HepG2 (cell line): ENCODE measurements at regions not wholly inside any gene's neighbourhood (a gene's known extent, or its start where the extent isn't known, plus 50 kb on each side); places are given as distances from the start of the nearest gene placed in this dataset.

Experiments
- BHLHE40 ChIP-seq: IDR thresholded peaks from 2 replicates; pipeline ENCODE4 v1.6.1; 2011; ENCODE audit warnings: low read length, improper control_type of control experiment
- GTF3A ChIP-seq: sonication (generic); formaldehyde crosslinking; conservative IDR thresholded peaks from 2 replicates; pipeline ENCODE4 v1.4.0; 2020; ENCODE audit warnings: mild to moderate bottlenecking, missing genetic modification reagents
- HNF4A ChIP-seq: sonication (generic); formaldehyde crosslinking; IDR thresholded peaks from 2 replicates; pipeline ENCODE4 v1.4.0; 2020; ENCODE audit warnings: missing genetic modification reagents
- KIAA2018 ChIP-seq: sonication (generic); formaldehyde crosslinking; IDR thresholded peaks from 2 replicates; pipeline ENCODE4 v1.5.0; 2020; ENCODE audit warnings: mild to moderate bottlenecking, missing genetic modification reagents, borderline replicate concordance
- MAX ChIP-seq: IDR thresholded peaks from 2 replicates; pipeline ENCODE4 v1.6.1; 2012; ENCODE audit warnings: inconsistent platforms
- PAWR ChIP-seq: sonication (generic); formaldehyde crosslinking; IDR thresholded peaks from 2 replicates; pipeline ENCODE4 v1.4.0; 2020; ENCODE audit warnings: missing genetic modification reagents, mild to moderate bottlenecking, borderline replicate concordance
- TAF15 ChIP-seq: fragments of 200-400 bp; formaldehyde crosslinking; IDR thresholded peaks from one replicate; pipeline ENCODE4 v1.6.1; 2018; ENCODE audit warnings: mild to moderate bottlenecking, low read depth, low read length; ENCODE audit not compliant: poor library complexity, severe bottlenecking
- TCF12 ChIP-seq, 2 experiments: fragments of 450-650 bp in 1 of 2; sonication (generic) in 1 of 2; formaldehyde crosslinking in 1 of 2; IDR thresholded peaks; 2 replicates each; pipeline versions ENCODE4 v1.6.1 to v1.8.0; 2017 to 2022; ENCODE audit warnings: antibody characterized with exemption in 1 of 2, mild to moderate bottlenecking in 1 of 2, missing genetic modification reagents in 1 of 2, moderate library complexity in 1 of 2
- ZBTB14 ChIP-seq: sonication (generic); formaldehyde crosslinking; IDR thresholded peaks from 2 replicates; pipeline ENCODE4 v1.4.0; 2020; ENCODE audit warnings: missing genetic modification reagents
- ZNF207 ChIP-seq: fragments of 450-650 bp; IDR thresholded peaks from 2 replicates; pipeline ENCODE4 v1.6.1; 2016; ENCODE audit warnings: antibody characterized with exemption, borderline replicate concordance
- ZSCAN12 ChIP-seq: sonication (generic); formaldehyde crosslinking; IDR thresholded peaks from 2 replicates; pipeline ENCODE4 v1.9.0; 2021; ENCODE audit warnings: mild to moderate bottlenecking, missing genetic modification reagents
- ZUFSP ChIP-seq: sonication (generic); formaldehyde crosslinking; IDR thresholded peaks from 2 replicates; pipeline ENCODE4 v1.9.0; 2021; ENCODE audit warnings: missing genetic modification reagents, mild to moderate bottlenecking, borderline replicate concordance

- TF ChIP-seq KIAA2018 (CRISPR knock-in tag) (no peak), ZSCAN12 (CRISPR knock-in tag) (no peak), TAF15 (no peak), GTF3A (CRISPR knock-in tag) (no peak), ZNF207 (no peak), ZUFSP (no peak), ZBTB14 (no peak), TCF12 (IDR thresholded peaks at IDR 0.05) (no peak), TCF12 (CRISPR knock-in tag; IDR thresholded peaks at IDR 0.05) (no peak), BHLHE40 (no peak), PAWR (CRISPR knock-in tag) (no peak), MAX (no peak), HNF4A (CRISPR knock-in tag) (no peak)
These were observed 183.0 kb upstream of the PITRM1 start (continued) for GRCh38 chr10:3355536-3355935.
